HG03095 (cell line): ENCODE measurements at regions not wholly inside any gene's neighbourhood (a gene's known extent, or its start where the extent isn't known, plus 50 kb on each side); places are given as distances from the start of the nearest gene placed in this dataset.

ENCODE experiments used
- ATAC-seq: cut with Tn5 transposase; IDR thresholded peaks from one replicate; pipeline ENCODE4 v1.9.1; 2021; ENCODE audit warnings: moderate library complexity; ENCODE audit not compliant: unreplicated experiment

DNA sequence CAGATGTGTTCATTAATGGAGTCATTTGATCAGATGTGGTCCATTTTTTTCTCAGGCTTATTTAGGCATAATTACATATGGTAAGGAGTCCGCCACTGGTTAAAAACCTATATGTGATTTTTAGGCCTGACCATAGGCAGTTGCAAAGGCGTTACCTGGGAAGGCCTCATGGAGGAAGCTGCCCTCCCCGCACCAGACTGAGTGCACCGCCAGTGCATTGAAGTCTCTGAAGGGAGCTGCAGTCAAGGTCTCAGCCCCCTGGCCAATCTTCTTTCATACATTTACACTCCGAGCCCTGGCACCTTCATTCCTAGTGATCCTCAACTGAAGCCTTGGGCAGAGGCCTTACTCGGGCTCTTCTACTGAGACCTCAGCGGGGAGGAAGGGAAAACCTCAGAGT, 898.2 kb upstream of the AGA start:
- no peak for ATAC-seq

DNA sequence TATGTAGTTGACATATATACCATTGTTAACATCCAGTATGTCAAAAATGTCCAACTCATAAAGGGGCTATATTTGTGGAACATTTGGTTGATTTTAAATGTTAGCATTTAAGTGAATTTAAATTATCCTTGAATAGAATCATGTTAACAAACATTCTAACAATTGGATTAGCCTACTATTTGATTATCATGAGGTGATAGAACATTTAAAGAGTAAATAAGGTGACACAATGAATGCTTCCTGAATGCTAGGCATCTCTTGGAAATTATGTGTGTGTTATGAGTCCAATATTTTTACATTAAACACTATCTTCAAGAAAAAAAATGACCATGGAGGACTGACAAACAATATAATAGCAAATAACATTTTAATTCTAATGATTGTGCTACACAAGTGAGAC, 901.9 kb upstream of the AGA start:
- no peak for ATAC-seq

DNA sequence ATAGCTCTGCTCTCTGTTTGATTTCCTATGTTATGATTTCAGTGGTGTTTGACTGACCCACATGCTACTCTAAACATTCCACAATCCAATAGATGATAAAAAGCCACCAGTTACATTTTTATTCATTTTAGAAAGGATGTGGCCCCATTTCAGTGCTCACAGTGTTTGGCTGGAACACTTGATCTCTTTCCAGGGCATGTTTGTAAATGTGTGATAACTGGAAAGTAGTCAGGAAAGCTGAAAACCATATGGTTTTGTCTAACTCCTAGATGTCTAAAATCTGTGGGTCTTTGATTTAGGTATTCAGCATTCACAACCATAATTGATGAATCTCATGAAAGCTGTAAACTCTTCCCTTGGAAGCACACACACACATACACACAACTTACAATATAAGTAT, 904.9 kb upstream of the AGA start:
- ATAC-seq, result no peak

DNA sequence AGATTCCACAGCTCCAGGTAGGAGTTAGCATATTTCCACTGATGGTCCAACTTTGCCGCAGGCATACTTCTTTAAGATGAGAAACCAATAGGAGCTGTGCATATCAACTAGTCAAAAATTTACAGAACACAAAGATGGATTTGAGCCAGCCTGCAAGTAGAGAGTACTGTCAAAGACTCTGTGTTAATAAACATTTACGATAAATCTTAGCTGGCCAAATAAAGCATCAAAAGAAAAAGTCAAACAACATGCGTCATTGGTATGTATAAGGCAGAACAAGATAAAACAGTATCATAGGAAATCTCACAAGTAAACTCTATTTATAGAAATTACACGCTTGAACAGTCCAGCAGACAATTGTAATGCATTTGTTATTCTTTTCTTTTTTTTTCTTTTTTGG, 907.4 kb upstream of the AGA start:
- ATAC-seq, result no peak

DNA sequence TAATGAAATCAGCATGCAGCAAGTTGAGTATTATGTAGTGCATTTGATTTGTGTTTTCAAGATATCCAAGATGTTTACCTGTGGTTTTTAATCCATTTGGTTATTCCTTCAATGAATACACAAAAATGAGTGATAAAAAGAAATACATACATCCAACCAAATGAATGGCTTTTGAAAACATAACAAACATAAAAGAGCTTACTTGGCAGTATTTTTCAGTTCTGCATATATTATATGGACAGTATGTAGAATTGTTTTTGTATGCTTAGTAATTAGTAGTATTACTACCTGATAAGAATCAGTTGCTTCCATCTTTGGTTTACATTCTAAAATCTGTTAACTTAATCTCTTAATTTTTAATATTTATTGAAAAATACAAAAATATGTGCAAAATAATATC, 908.9 kb upstream of the AGA start:
- ATAC-seq, result no peak

DNA sequence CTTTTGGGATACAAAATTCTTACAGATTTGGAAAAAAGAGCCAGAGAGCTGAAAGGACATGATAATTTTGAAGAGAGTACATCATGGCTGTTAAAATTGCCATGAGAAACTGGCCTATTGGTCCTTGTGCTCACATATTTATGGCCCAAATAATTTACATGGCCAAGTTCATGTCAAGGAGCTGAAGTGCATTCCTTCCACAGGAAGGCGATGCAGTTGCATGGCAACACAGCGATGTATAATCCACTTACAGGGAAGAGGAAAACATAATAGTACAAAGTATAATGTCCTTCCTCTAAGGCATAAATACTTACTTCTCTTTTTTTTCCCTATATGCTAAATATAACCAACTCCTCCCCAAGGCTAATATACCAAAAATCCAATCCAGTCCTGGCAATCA, 914.5 kb upstream of the AGA start:
- no peak for ATAC-seq

DNA sequence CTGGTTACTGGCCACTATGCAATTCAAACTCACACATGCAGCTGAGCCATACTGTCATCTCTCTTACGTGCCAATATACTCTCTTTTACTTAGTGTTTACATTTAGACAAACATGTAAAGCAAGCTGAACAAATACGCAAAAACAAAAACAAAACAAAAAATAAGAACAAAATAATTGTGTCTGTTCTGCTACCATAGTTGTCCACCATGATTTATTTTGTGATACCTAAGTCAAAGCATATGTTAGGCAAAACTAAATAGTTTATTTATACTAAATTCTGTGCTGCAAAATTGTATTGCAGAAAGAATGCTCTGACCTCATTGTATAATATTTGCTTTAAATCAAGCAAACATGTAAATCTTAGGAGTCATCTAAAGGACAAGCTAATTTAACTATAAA, 943.2 kb upstream of the AGA start:
- no peak for ATAC-seq

DNA sequence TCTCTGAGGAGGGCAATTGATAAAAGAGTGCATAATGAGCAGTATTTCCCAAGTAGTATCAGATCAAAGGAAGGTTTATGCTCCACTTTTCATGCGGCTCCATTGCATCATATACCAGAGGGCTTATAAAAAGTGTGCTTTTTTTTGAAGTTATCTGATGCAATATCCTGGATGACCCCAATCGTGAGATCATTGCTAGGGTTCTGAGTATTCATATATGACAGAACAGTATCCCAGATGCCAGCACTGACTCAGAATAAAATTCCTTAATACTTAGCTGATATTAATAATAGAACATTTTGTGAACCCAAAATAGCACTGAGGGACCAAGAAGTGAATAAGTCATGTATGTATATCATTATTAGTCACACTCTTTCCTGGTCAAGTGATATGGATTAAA, 945.5 kb upstream of the AGA start:
- ATAC-seq, result no peak

DNA sequence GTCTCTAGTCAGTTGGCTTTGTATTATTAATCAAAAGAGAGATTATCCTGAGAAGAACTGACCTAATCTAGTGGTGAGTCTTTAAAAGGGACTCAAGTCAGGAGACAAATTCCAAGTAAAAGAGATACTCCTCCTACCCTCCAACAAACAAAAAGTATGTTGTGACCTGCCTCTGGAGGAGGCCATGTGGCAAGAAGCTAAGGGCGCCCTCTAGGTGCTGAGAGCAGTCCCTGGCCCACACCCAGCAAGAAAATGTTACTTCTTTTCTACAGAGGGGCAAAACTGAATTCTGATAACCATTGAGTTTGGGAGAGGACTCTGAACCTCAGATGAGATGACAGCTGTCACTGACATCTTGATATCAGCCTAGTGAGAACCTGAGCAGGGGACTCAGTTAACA, 953.6 kb upstream of the AGA start:
- no peak for ATAC-seq

DNA sequence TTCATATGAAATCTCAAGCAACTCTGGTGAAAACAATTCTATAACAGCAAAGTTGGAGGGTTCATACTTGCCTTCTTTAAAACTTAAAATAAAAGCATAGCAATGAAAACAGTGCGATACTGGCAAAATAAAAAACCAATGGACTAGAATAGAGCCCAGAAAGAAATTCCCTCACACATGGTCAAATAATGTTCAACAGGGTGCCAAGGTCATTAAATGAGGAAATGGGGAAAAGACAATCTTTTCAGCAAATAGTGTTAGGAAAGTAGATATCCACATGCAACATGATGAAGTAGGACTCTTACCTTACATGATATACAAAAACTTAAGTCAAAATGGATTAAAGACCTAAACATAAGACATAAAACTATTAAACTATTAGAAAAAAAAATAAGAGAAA, 970.2 kb upstream of the AGA start:
- no peak for ATAC-seq

DNA sequence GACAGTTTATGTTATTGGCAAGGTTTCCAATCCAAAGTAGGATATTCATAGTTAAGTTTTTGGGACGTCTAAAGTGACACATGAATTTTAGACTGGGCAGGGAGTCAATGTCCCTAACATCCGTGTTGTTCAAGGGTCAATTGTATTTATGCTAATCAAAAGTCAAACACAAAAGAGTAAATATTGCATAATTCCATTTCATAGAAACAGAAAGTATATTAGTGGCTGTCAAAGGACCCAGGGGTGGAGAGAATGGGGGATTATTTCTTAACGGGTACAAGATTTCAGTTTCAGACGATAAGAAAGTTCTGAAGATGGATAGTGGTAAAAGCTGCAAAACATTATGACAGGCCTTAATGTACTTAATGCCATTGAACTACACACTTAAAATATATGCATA, 971.8 kb upstream of the AGA start:
- ATAC-seq, result no peak

DNA sequence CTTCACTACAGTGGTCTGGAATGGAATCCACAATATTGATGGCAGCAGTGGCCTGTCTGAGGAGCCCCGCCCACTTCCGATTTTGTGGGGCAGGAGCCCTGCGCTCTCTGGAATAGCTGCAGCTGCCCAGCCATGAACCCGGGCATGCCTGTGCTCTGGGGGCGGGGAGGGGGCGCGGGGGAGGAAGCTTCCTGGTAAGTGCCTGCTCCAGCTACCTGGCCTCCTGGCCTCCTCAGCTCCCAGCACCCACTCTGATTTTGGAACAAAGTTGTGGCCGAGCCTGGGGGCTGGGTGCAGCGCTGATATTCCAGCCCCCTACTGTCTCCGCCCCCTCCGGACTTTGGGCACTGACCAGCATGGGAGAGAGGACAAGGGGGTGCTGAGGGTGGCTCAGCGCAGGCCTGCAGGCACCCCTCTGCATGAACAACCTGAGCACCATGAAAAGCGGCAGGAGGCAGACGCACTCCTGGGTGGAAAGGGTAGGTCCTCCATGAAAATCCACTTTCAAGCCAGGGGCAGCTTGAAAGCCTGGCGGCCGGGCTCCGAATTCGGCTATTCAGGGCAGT, 972.7 kb upstream of the AGA start:
- ATAC-seq, result no peak

DNA sequence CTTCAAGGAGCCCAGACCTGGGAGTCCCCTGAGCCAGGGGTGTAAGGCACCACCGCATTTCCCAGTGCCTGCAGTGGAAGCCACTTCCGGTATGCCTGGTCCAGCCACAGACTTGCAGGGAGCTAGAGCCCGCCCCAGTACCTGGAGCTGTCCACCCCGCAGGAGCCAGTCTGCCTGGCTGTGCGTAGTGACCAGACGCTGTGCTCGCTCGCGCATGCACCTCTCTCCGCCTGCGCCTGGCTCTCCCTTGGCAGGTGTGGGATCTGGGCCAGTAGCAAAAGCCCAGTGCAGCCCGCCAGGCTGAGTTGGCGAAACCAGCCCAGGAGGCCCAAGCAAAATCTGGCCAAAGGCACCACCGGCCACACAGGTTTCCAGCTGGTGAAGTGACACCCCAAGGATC, 973.7 kb upstream of the AGA start:
- ATAC-seq, result no peak

DNA sequence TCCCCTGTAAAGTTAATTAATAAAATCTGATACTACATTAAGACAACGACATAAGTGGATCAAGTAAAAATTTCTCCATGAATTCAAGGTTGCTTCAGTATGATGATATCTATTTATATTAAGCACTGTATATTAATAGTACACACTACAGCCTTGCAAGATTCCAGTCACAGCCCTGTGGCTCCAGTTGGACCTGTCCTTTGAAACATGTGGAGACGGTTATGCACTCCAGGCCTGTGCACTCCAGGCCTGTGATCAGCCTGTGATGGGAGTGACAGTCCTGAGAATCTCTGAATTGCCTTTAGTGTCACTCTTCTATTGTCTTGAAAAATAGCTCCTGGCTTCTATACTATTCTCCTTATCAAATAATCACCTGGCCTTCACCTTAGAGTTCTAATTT, 981.1 kb upstream of the AGA start:
- ATAC-seq, result no peak

DNA sequence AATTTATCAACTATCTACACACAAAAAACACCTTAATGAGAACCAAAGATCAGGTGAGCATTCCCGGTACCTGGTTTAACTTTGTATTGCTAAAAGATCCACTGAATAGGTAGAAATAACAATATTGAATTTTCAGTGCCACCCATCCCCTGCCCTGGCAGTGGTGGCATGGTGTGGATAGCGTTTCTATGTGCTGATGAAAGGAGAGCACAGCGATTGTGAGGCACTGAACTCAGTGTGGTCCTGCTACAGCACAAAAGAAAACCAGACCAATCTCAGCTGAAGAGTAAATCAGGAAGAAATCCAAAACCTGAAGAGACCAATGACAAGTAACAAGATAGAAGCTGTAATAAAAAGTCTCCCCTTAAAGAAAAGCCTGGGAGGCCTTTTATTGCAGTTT, 984.6 kb upstream of the AGA start:
- no peak for ATAC-seq

DNA sequence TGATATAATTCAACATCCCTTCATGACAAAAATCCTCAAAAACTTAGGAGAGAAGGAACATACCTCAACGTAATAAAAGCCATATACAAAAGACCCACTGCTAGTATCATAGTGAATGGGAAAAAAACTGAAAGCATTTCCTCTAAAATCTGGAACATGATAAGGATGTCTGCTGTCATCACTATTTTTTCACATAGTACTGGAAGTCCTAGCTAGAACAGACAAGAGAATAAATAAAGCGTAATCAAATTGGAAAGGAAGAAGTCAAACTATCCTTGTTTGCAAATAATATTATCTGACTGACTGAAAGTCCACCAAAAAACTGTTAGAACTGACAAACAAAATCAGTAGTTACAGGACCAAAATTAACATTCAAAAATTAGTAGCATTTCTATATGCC, 985.4 kb upstream of the AGA start:
- ATAC-seq, result no peak

DNA sequence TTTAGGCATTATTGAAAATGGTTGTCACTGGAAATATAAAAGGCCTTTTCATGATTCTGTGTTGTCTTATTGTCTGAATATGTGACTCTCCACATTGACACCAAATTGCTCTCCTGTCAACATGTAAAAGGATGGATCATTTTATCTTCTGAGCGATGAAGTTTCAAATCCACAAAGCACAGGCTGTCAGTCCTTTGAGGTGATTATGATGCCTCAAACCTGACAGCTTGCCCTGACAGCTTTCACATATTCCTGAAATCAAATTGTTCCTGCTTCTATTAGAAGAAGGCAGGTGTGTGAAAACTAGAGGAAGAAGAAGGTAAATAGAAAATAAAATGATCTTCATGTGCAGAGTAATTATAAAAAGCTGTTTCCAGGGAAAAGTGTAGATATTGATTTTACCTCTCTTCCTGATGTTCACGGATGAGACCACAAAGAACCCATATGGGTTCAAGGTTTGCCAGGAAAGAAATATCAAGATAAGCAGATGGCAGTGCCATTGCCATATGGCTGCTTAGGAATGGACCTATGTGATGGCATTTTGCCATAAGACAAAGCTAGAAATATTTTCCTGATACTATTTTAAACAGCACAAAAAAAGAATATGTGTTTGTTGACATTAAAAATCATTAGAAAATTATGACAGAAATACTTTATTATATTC, 1006.3 kb upstream of the AGA start:
- no peak for ATAC-seq

DNA sequence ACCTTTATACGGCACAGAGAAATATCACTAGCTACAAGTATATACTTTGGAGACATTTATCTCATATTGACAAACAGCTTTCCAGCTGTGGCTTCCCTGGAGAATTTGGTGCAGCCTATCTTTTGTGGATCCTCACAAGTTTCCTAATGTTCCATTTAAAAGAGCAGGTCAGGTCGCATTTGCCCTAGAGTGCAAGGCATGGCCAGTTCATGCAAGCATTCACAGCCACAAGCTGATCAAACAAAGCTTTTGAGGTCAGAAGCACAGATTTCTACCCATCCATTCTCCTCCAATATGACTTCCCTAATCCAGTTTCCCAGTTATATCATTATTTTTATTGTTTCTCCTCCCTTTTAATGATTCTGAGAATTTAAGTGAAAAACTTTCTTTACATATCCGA, 1008.4 kb upstream of the AGA start:
- no peak for ATAC-seq

DNA sequence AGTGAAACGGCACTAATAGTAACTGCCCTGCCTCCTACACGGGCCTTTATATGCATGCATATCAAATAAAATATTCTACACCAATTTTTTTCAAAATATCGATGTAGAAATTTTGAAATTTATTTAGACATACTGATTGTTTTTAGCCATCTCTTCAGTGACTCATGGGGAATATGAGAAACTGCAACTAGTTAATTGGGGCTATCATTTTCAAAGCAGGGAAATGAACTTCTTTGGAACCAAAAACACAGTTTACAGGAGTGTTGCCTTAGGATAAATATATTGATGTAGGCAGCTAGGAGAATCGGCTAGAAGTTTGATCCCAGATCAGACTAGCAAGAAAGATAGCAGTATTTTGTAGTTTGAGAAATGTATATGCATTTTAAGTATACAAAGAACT, 1010.8 kb upstream of the AGA start:
- no peak for ATAC-seq

DNA sequence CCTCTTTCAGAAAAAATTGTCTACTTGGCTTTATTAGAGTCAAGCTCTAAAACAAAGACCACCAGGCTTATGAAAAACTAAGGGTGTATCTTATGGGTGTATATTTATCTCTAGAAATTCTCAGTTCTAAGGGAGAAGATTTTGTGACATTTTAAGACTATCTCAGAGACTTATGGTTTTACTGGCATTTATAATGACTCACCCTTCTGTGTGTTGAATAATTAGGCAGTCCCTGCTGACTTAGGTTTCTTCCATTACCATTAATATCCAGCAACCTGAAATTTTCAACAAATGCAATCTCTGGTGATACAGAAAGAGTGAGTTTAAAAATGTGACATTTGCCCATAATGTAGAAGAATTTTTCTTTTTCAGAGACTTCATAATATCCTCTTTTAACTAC, 1015.0 kb upstream of the AGA start:
- no peak for ATAC-seq

DNA sequence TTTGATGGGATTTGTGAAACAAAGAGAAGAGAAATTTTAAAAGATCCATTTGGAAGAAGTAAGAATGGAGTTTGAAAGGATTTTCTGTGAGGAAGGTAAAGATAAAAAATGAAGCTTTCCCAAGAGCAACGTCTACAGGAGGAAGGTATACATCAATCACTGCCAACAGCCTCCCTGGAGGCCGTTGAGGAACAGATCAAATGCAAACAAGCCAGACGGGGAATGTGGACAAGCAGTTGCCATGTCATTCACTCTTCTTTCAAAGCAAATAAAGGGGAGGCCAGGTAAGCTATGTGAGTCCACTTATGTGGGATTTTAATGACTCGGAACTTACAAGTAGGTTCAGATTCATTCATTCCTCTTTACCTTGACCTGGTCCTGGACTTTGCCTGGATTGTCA, 1020.5 kb upstream of the AGA start:
- no peak for ATAC-seq

DNA sequence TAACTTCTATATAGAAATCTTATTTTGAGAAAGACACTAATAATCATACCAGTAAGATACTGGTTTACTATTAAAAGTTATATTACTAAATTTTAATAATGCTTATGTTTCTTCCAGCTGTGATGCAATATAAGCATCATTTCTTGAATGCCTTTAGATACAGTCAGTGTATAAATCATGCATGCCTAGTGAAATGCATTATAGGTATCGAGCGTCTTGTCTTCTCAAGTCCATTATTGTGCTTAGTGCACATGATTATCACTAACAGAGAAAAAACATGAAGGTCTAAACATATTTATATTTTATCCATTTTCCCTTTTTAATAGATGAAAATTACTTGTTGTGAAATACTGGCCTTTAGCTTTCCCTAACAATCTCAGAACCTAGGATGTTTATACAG, 1021.5 kb upstream of the AGA start:
- no peak for ATAC-seq

DNA sequence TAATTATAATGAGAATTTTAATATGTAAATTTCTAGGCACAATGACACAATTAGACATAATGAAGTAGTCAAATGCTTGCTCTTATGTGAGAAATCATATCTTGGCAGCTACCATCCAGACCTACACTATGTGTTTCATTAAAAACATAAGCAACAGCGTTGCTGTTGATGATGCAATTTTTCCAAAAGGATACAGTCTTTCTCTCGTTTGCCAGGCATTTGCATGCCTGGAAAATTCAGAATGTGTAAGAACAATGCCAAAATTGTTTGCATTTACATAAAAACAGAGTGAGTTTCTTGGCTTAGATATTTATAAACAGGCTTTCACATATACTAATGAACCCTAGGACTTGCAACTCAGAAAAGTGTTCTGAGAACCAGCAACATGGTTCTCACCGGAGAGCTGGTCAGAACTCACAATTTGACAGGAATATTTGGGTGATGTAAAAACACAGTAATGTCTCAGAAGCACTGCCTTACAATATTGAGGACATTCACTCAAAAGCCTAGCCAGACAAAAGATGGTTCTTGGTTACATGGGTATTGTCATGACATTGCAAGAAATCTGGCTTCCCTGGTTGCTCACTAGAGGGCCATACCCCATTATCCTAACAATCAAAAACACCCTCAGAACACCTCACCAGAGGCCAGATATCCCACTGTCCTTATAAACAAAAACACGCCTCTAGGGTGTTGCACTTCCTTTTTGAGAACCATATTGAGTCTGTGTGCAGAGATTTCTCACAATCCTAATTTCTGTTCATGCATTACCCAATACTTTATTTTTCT, 1029.0 kb upstream of the AGA start:
- no peak for ATAC-seq
